Keratinocyte (primary cell): ENCODE measurements at regions not wholly inside any gene's neighbourhood (a gene's known extent, or its start where the extent isn't known, plus 50 kb on each side); places are given as distances from the start of the nearest gene placed in this dataset.

Experiments
- CTCF ChIP-seq, 3 experiments: IDR thresholded peaks in 1 of 3; conservative IDR thresholded peaks in 1 of 3; optimal IDR thresholded peaks in 1 of 3; 2 replicates in 2 of 3; 3 replicates in 1 of 3; pipeline versions ENCODE3 to v1.5.1; 2011; ENCODE audit warnings: low read length in 3 of 3, mild to moderate bottlenecking in 3 of 3, moderate library complexity in 2 of 3, control low read depth in 1 of 3, inconsistent platforms in 1 of 3; ENCODE audit not compliant: insufficient read depth in 2 of 3; ENCODE audit errors: extremely low read depth in 1 of 3
- EZH2 ChIP-seq: IDR thresholded peaks from one replicate; pipeline ENCODE4 v1.6.1; 2012; ENCODE audit warnings: inconsistent platforms, mild to moderate bottlenecking, low read length, moderate library complexity

DNA sequence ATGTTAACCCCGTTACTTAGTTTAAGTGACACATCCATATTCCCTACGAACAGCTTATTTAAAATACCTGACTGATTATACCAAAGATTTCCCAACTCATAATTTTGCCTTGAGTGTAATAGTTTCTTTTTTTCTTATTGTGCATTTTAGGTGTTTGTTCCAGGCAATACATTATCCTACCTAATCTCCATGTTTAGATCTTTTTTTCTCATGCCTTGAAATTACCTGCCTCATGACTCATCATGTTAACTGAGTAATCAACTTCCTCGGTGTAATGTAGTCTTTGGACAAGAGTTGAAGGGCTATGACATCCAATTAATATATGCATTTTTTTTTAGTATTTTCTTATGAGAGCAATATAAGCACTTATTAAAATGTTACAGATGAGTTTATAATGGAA is 228.7 kb upstream of the ANKRD50 start:
- TF ChIP-seq CTCF (optimal IDR thresholded peaks at IDR 0.05 in 1 of 3, IDR thresholded peaks at IDR 0.05 in 1 of 3, conservative IDR thresholded peaks at IDR 0.05 in 1 of 3; ENCODE audit: extremely low read depth in 1 of 3, insufficient read depth in 2 of 3, low read length in 3 of 3) (no peak), EZH2 (no peak)
